GM13977 (cell line): ENCODE measurements at regions not wholly inside any gene's neighbourhood (a gene's known extent, or its start where the extent isn't known, plus 50 kb on each side); places are given as distances from the start of the nearest gene placed in this dataset.

Source experiments
- DNase-seq: peaks from one replicate; pipeline ENCODE4 v3.0.0; 2012; ENCODE audit warnings: low spot score
- CTCF ChIP-seq: IDR thresholded peaks from 2 replicates; pipeline ENCODE4 v1.5.1; 2012; ENCODE audit warnings: mild to moderate bottlenecking, control low read depth; ENCODE audit not compliant: insufficient read depth; ENCODE audit errors: extremely low read depth, missing control alignments
- in situ Hi-C: fragments of 300-500 bp; cut with MboI; formaldehyde crosslinking; loops from one replicate; pipeline ENCODE4 v1.12.0; 2022; ENCODE audit warnings: low sequenced_read_pairs, low pct_unique_long_range_greater_than_20kb, mixed read lengths, inconsistent platforms; ENCODE audit not compliant: unreplicated experiment

DNA sequence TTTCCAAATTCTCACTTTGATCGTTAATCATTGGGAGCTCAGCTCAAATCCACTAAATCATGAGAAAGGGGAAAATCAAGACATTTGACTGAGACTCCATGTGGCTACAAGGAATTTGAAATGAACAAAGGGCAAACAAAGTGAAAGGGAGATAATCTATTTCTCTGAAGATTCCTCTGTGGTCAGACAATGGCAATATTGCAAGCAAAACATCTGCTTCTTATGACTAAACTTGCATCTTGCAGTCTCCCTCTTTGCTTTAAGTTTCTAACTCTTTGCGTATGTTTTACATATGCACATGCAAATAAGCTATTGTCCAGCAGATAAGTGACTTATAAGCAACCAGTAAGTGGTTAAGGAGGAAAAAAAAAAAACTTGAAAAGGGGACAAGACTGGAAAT, 299.1 kb upstream of the NXPH2 start:
- no peak for DNase-seq
- in situ Hi-C loops: no loop called here
- no peak for TF ChIP-seq CTCF

DNA sequence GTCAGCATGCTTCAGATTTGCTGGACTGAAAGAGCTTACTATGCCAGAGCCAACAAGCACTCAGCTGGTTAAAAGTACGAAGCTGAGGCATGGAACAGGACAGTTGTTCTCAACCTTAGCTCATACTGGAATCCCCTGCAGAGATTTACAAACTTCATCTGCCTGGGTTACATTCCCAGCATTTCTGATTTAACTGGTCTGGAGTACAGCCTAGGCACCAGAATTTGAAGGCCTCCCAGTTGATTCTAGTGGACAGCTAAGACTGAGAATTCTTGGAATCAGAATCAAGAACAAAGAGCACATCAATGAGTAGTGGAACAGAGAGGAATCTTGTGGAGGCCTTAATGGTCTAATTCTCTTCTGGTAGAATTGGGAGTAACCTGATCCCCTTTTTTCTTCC, 298.2 kb upstream of the NXPH2 start:
- no peak for DNase-seq
- in situ Hi-C loops: no loop called here
- TF ChIP-seq CTCF: no peak

GRCh38 chr2:139077099-139077737, 297.0 kb upstream of the NXPH2 start:
- DNase-seq: no peak
- TF ChIP-seq CTCF: no peak
- in situ Hi-C loops: no loop called here

GRCh38 chr2:139067874-139068273, 287.7 kb upstream of the NXPH2 start:
- in situ Hi-C loops: no loop called here
- no peak for TF ChIP-seq CTCF
- DNase-seq: no peak

DNA sequence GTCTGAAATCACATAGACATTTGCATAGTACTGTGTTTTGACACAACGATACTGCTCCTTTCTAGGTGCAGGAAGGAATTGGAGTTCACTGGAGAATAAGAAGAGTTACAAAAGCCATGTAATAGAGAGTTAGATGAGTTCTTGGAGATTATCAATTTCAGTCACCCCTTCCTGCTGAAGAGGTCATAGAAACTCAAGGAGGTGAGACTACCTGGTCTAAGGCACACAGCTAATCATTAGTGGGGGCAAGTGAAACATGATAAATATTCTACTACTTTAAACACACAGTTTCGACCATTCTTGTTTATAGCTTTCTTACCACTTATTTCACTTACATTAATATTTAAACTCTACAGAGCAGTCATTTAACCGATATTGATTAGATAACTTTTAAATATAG, 286.9 kb upstream of the NXPH2 start:
- TF ChIP-seq CTCF: no peak
- in situ Hi-C loops: no loop called here
- no peak for DNase-seq

GRCh38 chr2:139064159-139064558, 284.0 kb upstream of the NXPH2 start:
- in situ Hi-C loops: no loop called here
- no peak for TF ChIP-seq CTCF
- DNase-seq: no peak

DNA sequence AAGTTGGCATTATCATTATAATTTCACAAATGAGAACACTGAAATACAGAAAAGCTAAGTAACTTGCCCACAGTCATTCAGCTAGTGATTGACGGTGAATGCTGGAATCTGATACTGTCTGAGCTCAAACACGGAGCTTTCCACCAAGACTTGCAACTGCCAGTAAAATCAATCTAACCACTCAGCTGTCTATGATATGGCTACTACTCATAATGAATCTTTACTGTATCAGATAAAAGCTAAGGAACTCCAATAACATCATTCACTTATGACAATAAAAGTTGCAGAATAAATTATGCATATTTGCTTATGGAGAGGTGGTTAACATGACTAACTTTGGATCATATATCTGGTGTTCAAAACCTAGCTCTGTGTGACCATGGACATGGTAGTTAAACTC, 279.4 kb upstream of the NXPH2 start:
- DNase-seq: no peak
- in situ Hi-C loops: no loop called here
- TF ChIP-seq CTCF: no peak
